CD14-positive monocyte (primary cell): ENCODE measurements at regions not wholly inside any gene's neighbourhood (a gene's known extent, or its start where the extent isn't known, plus 50 kb on each side); places are given as distances from the start of the nearest gene placed in this dataset.

Source experiments
- DNase-seq, 3 donors: peaks; one replicate each; pipeline ENCODE4 v3.0.0-alpha.2; 2011 to 2022
- H2AFZ ChIP-seq: 2 replicates; pipeline ENCODE4 v1.6.0; 2012; ENCODE audit warnings: mild to moderate bottlenecking, low read depth, low read length, inconsistent platforms; ENCODE audit not compliant: insufficient read depth, poor library complexity, severe bottlenecking
- H3K27ac ChIP-seq, 2 donors: 1 replicate in 1 of 2; 2 replicates in 1 of 2; pipeline ENCODE4 v1.5.1; 2012 to 2013; ENCODE audit warnings: low read length in 2 of 2, control low read depth in 1 of 2, inconsistent platforms in 1 of 2, low read depth in 1 of 2, mild to moderate bottlenecking in 1 of 2
- H3K27me3 ChIP-seq, 2 donors: one replicate each; pipeline versions ENCODE4 v1.6.0 to v1.6.1; 2011 to 2013; ENCODE audit warnings: low read length in 2 of 2; ENCODE audit not compliant: control insufficient read depth in 2 of 2, insufficient read depth in 2 of 2
- H3K36me3 ChIP-seq, 2 donors: replicated peaks in 1 of 2; 1 replicate in 1 of 2; 2 replicates in 1 of 2; pipeline versions ENCODE4 v1.5.1 to v1.6.1; 2012 to 2013; ENCODE audit warnings: low read length in 2 of 2, control low read depth in 1 of 2, inconsistent platforms in 1 of 2, mild to moderate bottlenecking in 1 of 2; ENCODE audit not compliant: insufficient read depth in 2 of 2, control insufficient read depth in 1 of 2
- H3K4me1 ChIP-seq, 2 donors: 1 replicate in 1 of 2; 2 replicates in 1 of 2; pipeline versions ENCODE4 v1.5.1 to v1.6.1; 2012 to 2013; ENCODE audit warnings: low read length in 2 of 2, control low read depth in 1 of 2, inconsistent platforms in 1 of 2, mild to moderate bottlenecking in 1 of 2, moderate library complexity in 1 of 2; ENCODE audit not compliant: insufficient read depth in 2 of 2, control insufficient read depth in 1 of 2
- H3K4me2 ChIP-seq: replicated peaks from 2 replicates; pipeline ENCODE3; 2012; ENCODE audit warnings: low read length, moderate library complexity, mild to moderate bottlenecking; ENCODE audit not compliant: poor library complexity, severe bottlenecking; ENCODE audit errors: extremely low read depth
- H3K4me3 ChIP-seq, 3 experiments: fragments of 200-600 bp in 1 of 3; sonication (generic) in 1 of 3; replicated peaks in 1 of 3; 1 replicate in 2 of 3; 2 replicates in 1 of 3; pipeline ENCODE4 v1.5.1; 2011 to 2013; ENCODE audit warnings: low read length in 3 of 3, mild to moderate bottlenecking in 3 of 3, control low read depth in 2 of 3, low read depth in 2 of 3, inconsistent platforms in 1 of 3, moderate library complexity in 1 of 3
- H3K79me2 ChIP-seq: 2 replicates; pipeline ENCODE4 v1.6.0; 2012; ENCODE audit warnings: mild to moderate bottlenecking, control low read depth, inconsistent platforms, low read length, moderate library complexity; ENCODE audit not compliant: insufficient read depth
- H3K9ac ChIP-seq: 2 replicates; pipeline ENCODE4 v1.6.0; 2017; ENCODE audit warnings: low read length, mild to moderate bottlenecking; ENCODE audit not compliant: insufficient read depth, poor library complexity, severe bottlenecking
- H3K9me3 ChIP-seq, 2 donors: replicated peaks in 1 of 2; 1 replicate in 1 of 2; 2 replicates in 1 of 2; pipeline versions ENCODE4 v1.5.1 to v1.6.1; 2012 to 2013; ENCODE audit warnings: low read length in 2 of 2, control low read depth in 1 of 2; ENCODE audit not compliant: control insufficient read depth in 1 of 2, insufficient read depth in 1 of 2
- H4K20me1 ChIP-seq: 2 replicates; pipeline ENCODE4 v1.6.0; 2012; ENCODE audit warnings: mild to moderate bottlenecking, low read length, control low read depth, moderate library complexity; ENCODE audit not compliant: insufficient read depth
- H3K27ac Mint-ChIP-seq, 7 donors: one replicate each; pipeline ENCODE4 v1.8.0; 2020; ENCODE audit warnings: mild to moderate bottlenecking in 7 of 7, mixed read lengths in 7 of 7, moderate library complexity in 6 of 7, inconsistent platforms in 2 of 7
- H3K27me3 Mint-ChIP-seq, 3 donors: one replicate each; pipeline ENCODE4 v1.8.0; 2021 to 2022; ENCODE audit warnings: low read depth in 3 of 3, mild to moderate bottlenecking in 3 of 3, mixed read lengths in 3 of 3, moderate library complexity in 3 of 3, inconsistent platforms in 1 of 3
- H3K36me3 Mint-ChIP-seq, 2 donors: one replicate each; pipeline ENCODE4 v1.8.0; 2020; ENCODE audit warnings: mixed read lengths in 2 of 2, inconsistent platforms in 1 of 2, mild to moderate bottlenecking in 1 of 2
- H3K4me1 Mint-ChIP-seq: one replicate; pipeline ENCODE4 v1.8.0; 2020; ENCODE audit warnings: mild to moderate bottlenecking, mixed read lengths
- H3K4me3 Mint-ChIP-seq, 2 donors: one replicate each; pipeline ENCODE4 v1.8.0; 2020; ENCODE audit warnings: mild to moderate bottlenecking in 2 of 2, mixed read lengths in 2 of 2, moderate library complexity in 1 of 2
- H3K9me3 Mint-ChIP-seq, 7 donors: one replicate each; pipeline ENCODE4 v1.8.0; 2020 to 2022; ENCODE audit warnings: mixed read lengths in 7 of 7, mild to moderate bottlenecking in 6 of 7, moderate library complexity in 6 of 7, inconsistent platforms in 2 of 7
- CTCF ChIP-seq: fragments of 200-600 bp; IDR thresholded peaks from one replicate; pipeline ENCODE4 v1.8.0; 2022; ENCODE audit warnings: antibody characterized with exemption, mild to moderate bottlenecking
- WGBS: methylation state at CpG from one replicate; pipeline ENCODE4 v1.1.5; 2013; ENCODE audit warnings: missing lambda C conversion rate; ENCODE audit not compliant: insufficient coverage; 5-methylcytosine and 5-hydroxymethylcytosine counted together
- intact Hi-C, 2 donors: fragments of 100-400 bp; cut with micrococcal nuclease; formaldehyde crosslinking; loops; one replicate each; pipeline versions ENCODE4 v1.15.0 to v1.15.1; 2023

- Histone ChIP-seq H3K4me3 (no peak overlapping the region), H3K79me2 (no peaks in the 10 kb centered on the region), H3K4me1 (no peaks in the 10 kb centered on the region), H3K4me2 (no peak overlapping the region), H4K20me1 (no peaks in the 10 kb centered on the region), H3K9ac (no peak overlapping the region), H3K27me3 (no peaks in the 10 kb centered on the region), H3K9me3 (no peaks in the 10 kb centered on the region), H3K27ac (no peak overlapping the region), H3K36me3 (no peaks in the 10 kb centered on the region), H2AFZ (no peak overlapping the region)
- intact Hi-C loops = no loop called here
- Mint-ChIP-seq H3K4me3 (no peak overlapping the region), H3K36me3 (no peaks in the 10 kb centered on the region), H3K9me3 (peaks cover 0 to 2% (median 0%) of the 10 kb centered on the region in 7 donors), H3K27me3 (peaks cover 2 to 3% (median 2%) of the 10 kb centered on the region in 3 donors), H3K27ac (no peak overlapping the region), H3K4me1 (no peaks in the 10 kb centered on the region)
- TF ChIP-seq CTCF = no peak
- no peak for DNase-seq
- WGBS = 59% methylated on average over 6 of the region's 7 CpGs
Measured at GRCh38 chr2:108182489-108182888, 57.3 kb upstream of the SULT1C3 start.

- no peaks in the 10 kb centered on the region for H3K4me1 Mint-ChIP-seq
- no peak for DNase-seq
Measured at GRCh38 chr2:108184419-108184818, 55.3 kb upstream of the SULT1C3 start.

More at GRCh38 chr2:108184419-108184818, 55.3 kb upstream of the SULT1C3 start:
- Histone ChIP-seq H3K4me1 (no peaks in the 10 kb centered on the region), H3K79me2 (no peaks in the 10 kb centered on the region), H3K27ac (no peak overlapping the region), H3K4me2 (no peak overlapping the region), H3K9ac (no peak overlapping the region), H2AFZ (no peak overlapping the region), H3K4me3 (no peak overlapping the region), H3K27me3 (no peaks in the 10 kb centered on the region), H4K20me1 (no peaks in the 10 kb centered on the region), H3K36me3 (no peaks in the 10 kb centered on the region), H3K9me3 (no peaks in the 10 kb centered on the region)
- WGBS = no CpG with 5 or more reads among the region's 2 CpGs
- peak; percentile 17 for TF ChIP-seq CTCF
- H3K4me3 Mint-ChIP-seq = no peak overlapping the region
- no peaks in the 10 kb centered on the region for H3K36me3 Mint-ChIP-seq
- H3K27ac Mint-ChIP-seq = no peak overlapping the region
- H3K9me3 Mint-ChIP-seq = peaks cover 0 to 2% (median 0%) of the 10 kb centered on the region in 7 donors
- H3K27me3 Mint-ChIP-seq = peaks cover 2 to 5% (median 2%) of the 10 kb centered on the region in 3 donors
- intact Hi-C loops = no loop called here
